GM21529 (cell line): ENCODE measurements at regions not wholly inside any gene's neighbourhood (a gene's known extent, or its start where the extent isn't known, plus 50 kb on each side); places are given as distances from the start of the nearest gene placed in this dataset.
A peak's percentile ranks its signal among the peaks of the same experiment; 100 is the strongest.

Experiments
- ATAC-seq: cut with Tn5 transposase; IDR thresholded peaks from one replicate; pipeline ENCODE4 v1.9.1; 2021; ENCODE audit not compliant: unreplicated experiment

DNA sequence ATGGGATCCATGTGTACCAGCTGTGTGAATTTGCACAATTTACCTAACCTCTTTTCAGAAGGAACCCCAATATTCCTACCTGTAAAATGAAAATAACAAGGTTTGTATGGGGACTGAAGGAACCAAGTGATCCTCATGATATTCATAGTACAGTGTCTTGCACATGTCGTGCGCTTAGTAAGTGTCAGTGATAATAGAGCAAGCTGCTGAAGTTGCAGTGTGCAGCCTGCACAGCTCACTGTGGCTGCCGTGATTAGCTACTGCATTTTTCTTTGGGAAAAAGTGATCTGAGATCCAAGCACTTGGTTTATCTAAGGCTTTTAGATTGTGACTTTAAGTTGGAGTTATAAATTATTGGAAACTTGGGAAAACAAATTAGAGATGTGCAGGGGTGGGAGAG lies 135.9 kb upstream of the FRY start:
- ATAC-seq = no peak

DNA sequence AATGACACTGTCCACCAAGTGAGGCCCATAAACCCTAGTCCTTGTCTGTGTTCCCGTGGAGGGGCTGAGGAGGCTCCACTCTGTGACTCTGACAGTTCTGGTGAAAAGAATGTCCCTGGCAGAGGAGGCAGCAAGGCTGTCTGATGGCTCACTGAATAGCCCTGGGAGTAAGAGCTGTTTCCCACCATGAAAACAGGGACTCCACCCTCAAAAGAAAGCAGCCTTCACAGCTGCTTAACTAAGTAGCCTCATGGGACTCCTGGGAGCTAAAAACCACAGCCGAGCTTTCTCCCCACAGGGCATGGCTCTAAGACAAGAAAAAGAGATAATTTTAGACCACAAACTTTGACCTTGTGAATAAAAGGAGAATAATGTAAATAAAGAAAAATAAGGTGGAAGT lies 135.1 kb upstream of the FRY start:
- peak; percentile 67 for ATAC-seq

DNA sequence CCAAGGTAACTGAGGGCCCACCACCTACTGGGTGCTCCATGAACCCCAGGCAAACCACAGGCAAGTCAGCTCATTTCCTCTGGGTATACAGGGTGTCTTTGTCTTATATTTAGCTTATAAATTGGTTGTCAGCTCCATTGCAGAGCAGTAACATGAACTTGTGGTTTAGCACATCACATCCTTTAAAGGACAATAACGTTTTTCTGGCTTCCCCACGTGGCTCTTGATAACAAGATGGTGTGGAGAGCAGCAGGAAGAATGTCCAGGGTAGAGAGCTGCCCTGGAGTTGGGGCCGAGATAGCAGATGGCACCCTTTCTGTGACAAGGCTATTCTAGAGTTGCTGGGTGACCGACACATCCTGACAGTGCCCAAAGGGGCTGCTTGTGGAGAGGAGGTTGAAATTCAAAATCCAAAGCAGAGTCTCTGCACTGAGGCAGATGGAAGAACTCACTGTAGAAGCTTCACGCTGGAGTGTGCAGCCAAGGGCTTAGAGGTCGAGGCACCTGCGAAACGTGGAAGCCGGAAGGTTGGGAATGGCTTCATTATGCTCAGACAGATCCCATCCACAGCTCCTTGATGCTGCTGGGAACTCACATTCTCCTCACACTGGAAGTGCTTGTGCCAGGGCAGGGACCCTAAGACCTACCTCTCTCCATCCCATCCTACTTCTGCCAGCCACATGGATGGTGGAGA lies 133.0 kb upstream of the FRY start:
- no peak for ATAC-seq

DNA sequence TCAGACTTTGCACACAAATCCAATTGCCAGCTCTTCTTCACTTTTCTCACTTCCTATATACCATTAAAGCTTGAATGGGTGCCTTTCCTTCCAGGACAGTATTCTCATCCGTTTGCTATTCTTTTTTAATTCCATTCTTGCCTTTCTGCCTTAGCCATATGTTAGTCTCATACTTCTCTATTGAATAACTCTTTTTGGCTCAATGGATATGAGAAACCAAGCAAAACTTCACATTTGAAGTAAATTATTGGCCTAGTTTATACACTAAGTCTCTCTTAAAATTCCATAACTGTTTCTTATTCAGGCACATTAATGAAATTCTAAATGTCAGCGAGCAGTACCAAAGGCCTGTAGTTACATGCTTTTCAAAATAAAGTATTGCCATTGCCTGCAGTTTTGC lies 129.6 kb upstream of the FRY start:
- no peak for ATAC-seq

DNA sequence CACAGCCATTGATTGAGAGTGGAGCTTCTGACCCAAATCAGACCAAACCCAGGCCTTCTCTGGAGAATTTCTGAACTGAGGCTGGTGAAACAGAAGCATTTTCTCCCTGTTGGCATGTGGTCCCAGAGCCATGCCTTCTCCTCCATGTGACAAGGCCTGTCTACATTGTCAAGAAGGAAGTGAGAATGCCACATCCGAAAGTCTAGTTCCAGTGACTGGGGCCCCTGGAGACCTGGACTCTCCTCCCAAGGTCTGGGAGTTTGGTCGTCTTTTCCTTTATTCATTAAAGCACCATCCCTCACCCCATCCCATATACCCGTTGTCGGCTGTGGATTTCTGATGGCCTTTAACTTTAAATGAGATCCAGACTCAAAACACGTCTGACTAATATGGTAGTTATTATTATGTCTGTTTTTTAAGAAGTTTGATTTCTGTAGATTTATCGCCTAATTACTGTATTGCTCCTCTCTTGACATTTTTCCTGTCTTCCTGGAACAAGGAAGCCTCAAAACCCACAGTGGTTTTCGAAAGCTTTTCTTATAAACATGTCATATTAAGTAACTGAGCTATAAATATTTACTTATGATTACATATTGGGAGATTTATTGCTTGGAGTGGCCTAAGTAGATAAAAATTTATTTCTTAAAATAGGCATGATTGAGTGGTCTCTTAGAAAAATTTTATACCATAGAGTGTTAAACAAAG lies 128.3 kb upstream of the FRY start:
- no peak for ATAC-seq

DNA sequence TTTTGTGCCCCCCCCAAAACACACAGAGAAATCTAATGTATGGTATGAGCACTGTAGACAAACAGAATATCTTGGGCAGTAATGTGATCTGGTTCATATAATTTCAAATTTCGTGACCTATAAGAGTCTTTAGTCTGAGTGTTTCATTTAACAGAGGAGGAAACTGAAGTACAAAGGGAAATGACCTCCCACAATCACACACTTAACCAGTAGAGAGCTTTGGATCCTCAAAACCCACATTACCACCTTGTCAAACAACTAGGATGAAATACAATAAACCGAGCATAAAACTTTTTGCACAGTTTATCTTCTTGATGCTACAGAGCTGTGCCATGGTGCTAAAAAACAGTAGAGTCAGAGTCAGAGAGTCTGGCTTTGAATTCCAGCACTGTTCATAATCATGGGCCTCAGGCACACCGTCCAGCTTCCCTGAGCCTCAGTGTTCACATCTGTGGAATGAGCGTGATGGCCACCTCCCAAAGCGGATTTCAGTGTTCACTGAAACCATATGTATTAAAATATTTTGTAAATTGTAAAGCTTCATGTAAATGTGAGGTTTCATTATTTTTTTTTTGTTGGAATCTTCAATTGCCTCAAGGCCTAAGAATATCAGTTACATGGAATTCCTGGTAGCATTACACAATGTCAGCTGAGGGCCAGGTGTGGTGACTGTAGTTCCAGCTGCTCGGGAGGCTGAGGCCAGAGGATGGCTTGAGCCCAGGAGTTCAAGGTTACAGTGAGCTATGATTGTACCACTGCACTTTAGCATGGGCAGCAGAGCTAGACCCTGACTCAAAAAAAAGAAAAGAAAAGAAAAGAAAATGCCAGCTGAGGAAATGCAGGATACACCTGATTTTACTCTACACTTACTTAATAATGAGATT lies 126.4 kb upstream of the FRY start:
- no peak for ATAC-seq

DNA sequence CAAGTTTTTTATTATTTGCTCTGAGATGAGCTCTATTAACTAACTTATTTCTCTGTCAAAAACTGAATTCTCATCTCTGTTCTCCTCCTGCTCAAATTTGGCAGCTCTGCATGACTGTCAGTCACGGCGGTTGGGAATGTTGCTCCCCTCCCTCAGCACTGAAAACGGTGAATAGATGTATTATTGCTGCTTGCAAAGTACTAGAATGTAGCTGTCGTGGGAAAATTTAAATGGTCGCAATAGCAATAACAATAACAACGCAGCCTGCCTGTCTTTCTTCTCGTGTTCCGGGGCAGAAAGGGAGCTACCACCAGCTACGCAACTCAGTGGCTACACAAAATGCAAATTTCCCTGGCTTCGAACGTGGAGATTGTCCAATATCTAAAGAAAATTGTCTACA lies 125.6 kb upstream of the FRY start:
- ATAC-seq = no peak

DNA sequence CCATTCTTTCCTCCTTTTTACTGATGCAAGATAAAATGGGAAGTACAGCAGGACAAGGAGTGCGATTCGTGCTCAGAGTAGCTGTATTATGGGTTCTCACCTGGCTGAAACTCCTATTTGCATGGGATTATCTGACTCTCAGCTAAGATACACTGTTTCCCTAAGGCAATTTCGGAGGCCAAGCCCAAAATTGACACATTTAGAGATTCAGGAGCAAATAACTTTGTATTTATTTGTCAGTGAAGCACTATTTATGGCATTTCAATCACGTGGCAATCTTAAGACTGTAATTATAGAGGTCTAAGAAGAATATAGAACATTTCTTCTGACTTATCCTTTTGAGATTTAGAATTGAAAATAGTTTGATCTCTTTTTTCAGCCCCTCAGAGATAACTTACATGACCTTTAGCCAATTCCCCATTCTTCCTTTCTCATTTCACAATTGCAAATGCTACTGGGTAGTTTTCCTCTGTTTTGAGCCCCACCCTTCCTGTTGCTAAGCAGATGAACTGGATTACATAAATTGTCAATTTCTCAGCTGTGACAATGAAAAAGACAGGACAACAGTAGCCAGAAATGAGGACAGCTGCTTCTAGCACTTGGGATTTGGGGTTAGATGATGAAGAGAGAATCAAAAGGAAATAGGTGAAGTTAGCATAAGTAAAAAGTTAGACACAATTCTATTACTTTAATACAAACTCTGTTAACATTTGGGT lies 122.7 kb upstream of the FRY start:
- ATAC-seq = no peak

DNA sequence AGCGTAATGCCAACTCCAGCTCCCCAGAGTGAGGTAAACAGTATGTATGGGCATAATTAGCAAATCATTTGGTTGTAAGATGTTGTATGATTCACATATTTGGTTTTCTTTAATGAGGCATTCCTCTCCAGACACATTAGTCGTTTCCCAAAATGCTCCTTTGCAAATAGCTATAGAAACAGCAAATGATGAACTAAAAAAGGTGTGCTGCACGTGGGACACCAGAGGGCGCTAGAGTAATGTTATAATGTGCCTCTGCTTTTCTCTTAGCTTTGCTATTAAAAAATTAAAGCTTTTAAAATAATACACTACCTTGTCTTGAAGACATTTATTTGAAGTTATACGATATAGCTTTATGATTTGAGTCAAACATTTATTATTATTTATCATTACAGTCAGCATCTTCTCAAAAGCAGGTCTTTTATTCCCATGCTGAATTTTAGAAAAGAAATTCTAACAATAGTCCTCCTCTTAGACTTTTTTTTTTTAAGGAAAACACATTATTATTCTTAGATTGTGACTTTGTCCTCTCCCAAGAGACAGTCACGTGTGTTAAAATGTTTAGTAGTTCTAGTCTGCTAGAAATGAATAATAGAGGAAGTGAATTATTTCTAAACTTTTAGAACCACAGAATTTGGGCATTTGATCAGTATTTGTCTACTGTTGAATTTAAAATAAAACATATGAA lies 121.6 kb upstream of the FRY start:
- peak; percentile 58 for ATAC-seq

DNA sequence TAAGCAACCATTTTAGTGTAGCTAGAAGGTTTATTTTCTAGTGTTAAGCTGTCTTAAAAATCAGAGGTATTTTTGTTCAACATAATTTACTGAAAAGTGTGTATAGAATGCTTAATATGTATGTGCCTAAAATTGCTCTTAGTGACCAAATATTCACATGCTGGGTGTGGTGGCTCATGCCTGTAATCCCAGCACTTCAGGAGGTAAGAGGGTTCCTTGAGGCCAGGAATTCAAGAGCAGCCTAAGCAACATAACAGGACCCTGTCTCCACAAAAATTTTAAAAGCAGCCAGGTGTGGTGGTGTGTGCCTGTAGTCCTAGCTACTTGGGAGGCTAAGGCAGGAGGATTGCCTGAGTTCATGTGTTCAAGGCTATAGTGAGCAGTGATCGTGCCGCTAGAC lies 120.9 kb upstream of the FRY start:
- ATAC-seq = no peak

DNA sequence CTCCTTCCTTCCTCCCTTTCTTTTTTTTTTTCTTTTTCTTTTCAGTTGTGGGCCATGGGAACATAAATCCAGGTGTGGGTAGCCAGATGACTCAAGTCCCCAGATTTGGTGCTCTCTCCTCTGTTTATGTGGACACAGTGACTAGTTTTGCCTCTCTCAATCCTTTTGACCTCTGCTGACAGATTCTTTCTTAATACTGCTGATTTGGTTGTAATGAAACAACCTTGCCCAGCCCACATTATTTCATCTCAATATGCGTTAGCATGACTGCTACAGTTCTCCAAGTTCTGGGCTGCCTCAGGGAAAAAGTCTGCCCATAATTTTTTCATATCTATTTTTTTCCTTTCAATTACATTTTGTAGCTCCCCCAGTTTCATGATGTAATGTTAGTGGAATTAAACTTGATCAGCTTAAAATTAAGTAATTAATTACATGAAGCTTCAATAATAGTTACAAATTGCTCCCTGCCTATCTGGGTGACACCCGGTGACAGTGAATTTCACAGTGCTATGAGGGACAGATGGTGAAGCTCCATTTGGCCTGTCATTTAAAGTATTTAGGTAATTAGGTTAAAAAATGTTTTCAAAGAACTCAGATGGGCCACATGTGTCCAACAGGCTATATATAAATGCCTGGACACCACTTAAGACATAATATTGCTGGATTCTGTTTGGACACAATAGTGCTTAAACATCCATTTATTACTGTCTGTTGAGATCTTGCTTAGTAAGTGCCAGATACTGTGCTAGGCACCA lies 118.8 kb upstream of the FRY start:
- ATAC-seq = no peak

DNA sequence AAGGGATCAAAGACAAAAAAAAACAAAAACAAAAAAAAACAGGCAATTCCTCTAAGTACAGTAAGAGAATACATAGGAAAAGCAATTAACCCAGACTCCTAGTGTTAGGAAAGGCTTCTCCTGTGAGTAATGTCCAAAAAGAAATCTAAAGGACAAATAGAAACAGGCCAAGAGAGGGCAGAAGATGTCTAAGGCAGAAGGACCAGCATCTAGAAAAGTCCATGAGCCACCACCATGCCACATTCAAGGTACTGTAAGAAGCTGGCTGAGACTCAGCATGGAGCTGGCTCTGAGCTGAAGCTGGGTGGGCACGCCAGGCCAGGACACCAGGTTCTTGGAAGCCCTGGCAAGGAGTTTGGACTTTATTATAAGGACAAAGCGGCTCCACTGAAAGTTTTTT lies 118.1 kb upstream of the FRY start:
- ATAC-seq = no peak

DNA sequence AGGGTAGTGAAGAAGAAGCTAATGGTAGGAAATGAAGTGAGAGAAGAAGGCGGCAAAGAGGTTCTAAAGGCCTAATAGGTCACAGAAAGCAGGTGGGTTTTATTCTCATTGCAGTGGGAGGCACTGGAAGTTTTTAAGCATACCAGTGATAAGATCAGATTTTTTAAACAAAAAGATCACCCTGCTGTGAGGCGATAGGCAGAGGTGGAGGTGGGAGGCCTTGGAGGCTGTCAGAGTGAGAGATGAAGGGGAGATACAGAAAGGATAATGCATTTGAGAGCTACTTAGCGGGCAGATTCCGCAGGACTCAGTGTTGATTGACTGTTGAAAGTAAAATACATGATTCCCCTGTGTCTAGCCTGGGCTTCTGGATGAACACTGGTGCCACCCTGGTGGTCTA lies 116.7 kb upstream of the FRY start:
- no peak for ATAC-seq

DNA sequence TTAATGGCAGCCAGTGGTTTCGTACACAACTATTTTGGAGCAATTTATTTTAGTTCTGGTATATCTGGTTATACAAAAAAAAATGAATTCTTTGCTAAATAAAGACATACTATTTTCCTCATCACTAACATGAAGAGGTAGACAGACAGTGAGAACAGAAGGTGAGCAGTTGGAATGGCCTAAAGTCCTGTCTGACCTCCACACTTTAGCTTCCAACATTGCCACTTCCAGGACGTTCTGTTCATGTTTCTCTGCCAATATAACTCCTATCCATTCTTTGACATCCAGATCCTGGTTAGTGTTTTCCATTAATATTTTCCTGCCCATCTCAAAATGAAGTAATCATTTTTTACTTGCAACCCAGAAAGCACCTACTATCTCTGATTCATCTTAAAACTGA lies 112.9 kb upstream of the FRY start:
- ATAC-seq = no peak

DNA sequence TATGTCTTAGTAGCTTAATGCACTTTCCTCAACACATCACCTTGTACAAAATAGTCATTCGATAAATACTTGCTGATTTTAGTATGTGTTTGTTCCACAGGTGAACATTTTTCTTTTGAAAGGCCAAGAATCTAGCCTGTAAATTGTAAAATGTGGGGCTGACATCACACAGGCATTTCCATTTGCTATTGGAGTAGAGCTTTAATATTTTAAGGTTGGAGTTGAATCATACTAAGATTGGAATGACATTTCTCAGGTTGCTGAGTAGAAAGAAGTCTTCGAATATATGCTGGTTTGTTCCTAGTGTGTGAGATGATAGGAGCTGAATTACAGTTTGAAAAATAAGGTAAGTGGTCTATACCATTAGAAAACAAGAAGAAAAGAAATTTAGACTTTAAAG lies 112.3 kb upstream of the FRY start:
- no peak for ATAC-seq

DNA sequence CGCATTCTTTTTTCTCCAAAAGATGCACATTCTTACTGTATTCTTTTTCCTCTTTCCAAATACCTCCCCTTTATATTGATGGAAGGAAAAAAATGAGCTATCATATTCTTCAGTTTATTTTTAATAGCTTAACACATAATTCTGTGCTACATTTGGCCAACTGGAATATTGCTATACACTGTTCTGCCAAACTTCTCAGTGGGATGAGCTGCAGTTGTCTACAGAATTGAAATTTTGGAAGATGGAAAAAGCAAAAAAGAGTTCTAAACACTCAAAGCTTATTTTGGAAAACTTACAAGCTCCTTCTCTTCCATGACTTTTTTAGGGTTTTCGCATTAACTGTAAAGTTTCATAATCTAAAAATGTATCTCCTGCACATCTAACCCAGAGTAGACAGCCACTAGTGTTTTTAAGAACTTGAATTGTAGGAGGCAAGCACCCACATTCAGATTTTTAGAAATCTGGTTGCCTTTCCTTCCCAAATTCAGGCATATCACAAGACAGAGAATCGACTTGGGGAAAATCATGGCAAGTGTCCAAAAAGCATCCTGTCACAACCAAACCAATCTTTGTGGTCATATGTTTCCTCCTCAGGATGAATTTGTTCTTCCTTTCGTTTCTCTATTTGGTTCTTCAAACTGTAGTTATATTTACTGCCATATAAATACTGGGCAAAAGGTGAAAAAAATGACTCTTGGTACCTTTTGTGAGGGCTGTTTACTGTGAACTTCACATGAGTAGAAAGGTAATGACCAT lies 111.4 kb upstream of the FRY start:
- ATAC-seq = no peak

DNA sequence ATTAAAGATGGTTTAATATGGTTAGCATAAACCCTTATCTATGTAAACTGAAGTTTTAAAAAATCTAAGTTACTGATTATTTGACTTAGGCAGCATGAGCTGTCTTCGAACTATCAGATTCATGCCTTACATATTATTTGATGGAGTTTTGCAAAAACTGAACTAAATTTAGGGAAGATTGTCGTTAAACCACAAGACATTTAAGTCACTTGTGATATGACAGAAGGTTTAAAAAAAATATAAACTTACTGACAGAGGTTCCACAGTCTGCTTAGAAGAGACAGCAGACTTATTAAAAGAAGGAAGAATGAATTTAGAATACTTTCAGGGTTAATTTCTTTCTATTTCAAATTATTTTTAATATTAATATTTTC lies 110.9 kb upstream of the FRY start:
- ATAC-seq = no peak

DNA sequence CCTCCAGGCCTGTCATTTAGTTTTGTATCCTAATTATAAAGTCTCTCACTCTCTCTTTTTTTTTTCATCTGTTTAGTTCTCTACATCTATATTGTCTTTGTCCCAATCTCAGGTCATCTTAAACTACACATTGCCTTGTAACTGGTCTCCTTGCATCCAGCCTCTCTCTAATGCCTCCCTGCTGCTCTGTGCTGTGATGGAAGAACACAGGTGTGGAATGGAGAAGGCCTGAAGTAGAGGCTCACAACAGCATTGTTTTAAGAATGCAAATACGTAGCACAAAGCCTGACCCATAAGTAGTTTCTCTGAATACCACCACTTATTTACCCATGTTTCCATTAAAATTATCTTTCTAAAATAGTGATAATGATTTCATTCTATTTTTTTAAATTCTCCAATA lies 108.8 kb upstream of the FRY start:
- no peak for ATAC-seq

DNA sequence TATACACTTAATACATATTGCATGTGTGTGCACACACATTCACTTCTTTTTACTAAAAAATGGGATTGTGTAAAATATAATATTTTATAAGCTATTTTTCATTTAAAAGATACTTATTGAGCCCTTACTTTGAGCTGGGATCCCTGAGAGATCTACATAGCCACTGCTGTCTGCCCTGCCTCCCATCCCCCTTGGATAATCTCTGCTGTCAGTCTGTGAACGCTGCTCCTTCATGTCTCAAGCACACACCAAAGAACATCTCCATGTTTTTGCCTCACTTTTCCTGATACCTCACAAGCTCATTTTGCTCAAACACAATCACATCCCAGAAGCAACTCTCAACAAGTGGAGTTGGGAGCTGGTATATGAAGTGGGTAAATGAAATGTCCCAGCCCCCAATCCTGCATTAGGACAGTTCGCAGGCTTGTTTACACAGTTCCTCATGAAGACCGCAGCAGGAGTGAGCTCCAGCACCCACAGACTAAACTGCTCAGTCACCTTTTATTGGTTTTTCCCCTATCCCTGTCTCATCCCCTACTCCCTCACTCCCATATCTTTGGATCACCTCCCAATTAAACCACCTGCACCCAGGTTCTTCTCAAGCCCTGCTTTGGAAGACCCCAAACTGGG lies 108.3 kb upstream of the FRY start:
- no peak for ATAC-seq
